ENCODE measurements at regions not wholly inside any gene's neighbourhood (a gene's known extent, or its start where the extent isn't known, plus 50 kb on each side); places are given as distances from the start of the nearest gene placed in this dataset.

DNA sequence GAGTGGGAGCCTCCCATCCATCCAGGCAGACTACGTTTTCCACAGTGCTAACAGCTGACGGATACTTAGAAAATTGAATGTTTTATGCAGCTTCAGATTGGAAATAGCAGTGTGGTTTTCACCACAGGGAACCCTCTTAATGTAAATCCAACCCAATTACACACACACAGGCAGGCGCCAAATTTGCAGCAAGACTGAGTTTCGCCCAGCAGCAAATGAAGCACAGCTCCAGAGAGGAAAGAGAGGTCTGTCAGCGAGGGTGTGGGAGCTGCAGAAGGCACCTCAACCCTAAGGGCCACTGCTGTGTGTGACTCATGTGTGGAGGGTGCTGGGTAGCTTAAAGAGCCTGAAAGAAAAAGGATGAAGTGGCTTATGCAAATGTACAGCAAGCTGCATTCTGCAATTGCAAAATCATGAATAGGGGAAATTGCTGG lies 365.7 kb downstream of the MAFB start:
- TF ChIP-seq, protein P1, sequence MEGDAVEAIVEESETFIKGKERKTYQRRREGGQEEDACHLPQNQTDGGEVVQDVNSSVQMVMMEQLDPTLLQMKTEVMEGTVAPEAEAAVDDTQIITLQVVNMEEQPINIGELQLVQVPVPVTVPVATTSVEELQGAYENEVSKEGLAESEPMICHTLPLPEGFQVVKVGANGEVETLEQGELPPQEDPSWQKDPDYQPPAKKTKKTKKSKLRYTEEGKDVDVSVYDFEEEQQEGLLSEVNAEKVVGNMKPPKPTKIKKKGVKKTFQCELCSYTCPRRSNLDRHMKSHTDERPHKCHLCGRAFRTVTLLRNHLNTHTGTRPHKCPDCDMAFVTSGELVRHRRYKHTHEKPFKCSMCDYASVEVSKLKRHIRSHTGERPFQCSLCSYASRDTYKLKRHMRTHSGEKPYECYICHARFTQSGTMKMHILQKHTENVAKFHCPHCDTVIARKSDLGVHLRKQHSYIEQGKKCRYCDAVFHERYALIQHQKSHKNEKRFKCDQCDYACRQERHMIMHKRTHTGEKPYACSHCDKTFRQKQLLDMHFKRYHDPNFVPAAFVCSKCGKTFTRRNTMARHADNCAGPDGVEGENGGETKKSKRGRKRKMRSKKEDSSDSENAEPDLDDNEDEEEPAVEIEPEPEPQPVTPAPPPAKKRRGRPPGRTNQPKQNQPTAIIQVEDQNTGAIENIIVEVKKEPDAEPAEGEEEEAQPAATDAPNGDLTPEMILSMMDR (conservative IDR thresholded peaks at IDR 0.05; ENCODE audit: low read depth, low read length): no peak
- no peak for TF ChIP-seq EZH2 (IDR thresholded peaks at IDR 0.05; ENCODE audit: low read length, unreplicated experiment)
- TF ChIP-seq EZH2phosphoT487 (IDR thresholded peaks at IDR 0.05; ENCODE audit: borderline replicate concordance, low read length): no peak
